ENCODE measurements at regions not wholly inside any gene's neighbourhood (a gene's known extent, or its start where the extent isn't known, plus 50 kb on each side); places are given as distances from the start of the nearest gene placed in this dataset.

GRCh38 chr19:20287070-20287469, 120.1 kb downstream of the ZNF486 start:
- no peak for TF ChIP-seq CTCF (conservative IDR thresholded peaks at IDR 0.05; ENCODE audit: low read length)
- no peak for TF ChIP-seq EZH2phosphoT487 (IDR thresholded peaks at IDR 0.05; ENCODE audit: borderline replicate concordance)

All from Loucy (cell line).